Skeletal muscle cell (primary cell): ENCODE measurements at regions not wholly inside any gene's neighbourhood (a gene's known extent, or its start where the extent isn't known, plus 50 kb on each side); places are given as distances from the start of the nearest gene placed in this dataset.
"Not testable (repeated sequence)": the region's sequence is repeated elsewhere in the genome, so short reads cannot be mapped to it uniquely, and the experiment has no call there.

ENCODE experiments used
- DNase-seq: peaks from one replicate; pipeline ENCODE4 v3.0.0-alpha.2; 2010; ENCODE audit warnings: low read depth
- H3K4me3 ChIP-seq: 2 replicates; pipeline ENCODE4 v1.5.1; 2011; ENCODE audit warnings: low read depth, mild to moderate bottlenecking, control low read depth, low read length, moderate library complexity

DNA sequence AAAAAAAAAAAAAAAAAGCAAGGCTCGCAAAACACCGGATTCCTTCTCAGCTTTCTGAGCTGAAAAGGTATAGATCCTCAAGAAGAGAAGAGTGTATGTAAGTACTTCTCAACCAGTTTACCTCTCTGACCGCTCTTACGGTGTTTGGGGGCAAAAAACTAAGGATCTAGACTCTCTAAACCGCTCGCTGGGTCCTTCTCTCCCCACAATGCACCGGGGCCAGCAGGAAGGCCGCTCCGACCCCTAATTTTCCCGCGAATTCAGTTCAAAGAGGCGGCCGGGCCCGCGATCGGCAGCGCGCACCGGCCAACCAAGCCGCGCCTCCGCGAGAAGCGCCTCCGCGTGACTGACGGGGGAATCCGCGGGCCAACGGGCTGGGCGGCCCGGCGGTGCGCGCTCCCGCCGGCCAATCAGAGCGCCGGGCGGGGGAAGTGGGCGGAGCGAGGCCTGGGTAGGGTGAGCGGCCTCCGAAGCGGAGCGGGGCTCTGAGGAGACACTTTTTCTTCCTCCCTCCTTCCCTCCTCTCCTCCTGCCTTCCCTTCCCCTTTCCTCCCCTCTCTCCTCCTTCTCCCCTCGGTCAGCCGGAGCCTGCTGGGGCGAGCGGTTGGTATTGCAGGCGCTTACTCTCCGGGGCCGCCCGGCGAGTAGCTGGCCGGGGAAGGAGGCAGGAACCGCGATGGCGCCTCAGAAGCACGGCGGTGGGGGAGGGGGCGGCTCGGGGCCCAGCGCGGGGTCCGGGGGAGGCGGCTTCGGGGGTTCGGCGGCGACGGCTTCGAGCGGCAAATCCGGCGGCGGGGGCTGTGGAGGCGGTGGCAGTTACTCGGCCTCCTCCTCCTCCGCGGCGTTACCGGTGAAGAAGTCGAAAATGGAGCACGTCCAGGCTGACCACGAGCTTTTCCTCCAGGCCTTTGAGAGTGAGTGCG is 93.0 kb downstream of the CRLF3 start:
- DNase-seq, result peak; percentile 29
- H3K4me3 ChIP-seq, result peak overlapping the region; percentile 54

DNA sequence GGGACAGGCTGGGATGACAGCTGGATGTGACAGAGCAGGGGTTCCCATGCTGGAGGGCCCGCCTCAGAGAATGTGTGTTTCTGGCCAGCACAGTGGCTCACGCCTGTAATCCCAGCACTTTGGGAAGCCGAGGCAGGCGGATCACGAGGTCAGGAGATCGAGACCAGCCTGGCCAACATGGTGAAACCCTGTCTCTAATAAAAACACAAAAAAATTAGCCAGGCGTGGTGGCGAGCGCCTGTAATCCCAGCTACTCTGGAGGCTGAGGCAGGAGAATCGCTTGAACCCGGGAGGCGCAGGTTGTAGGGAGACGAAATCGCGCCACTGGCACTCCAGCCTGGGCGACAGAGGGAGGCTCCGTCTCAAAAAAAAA is 93.7 kb downstream of the CRLF3 start:
- H3K4me3 ChIP-seq, result peak overlapping the region; percentile 36
- not testable (repeated sequence) for DNase-seq

DNA sequence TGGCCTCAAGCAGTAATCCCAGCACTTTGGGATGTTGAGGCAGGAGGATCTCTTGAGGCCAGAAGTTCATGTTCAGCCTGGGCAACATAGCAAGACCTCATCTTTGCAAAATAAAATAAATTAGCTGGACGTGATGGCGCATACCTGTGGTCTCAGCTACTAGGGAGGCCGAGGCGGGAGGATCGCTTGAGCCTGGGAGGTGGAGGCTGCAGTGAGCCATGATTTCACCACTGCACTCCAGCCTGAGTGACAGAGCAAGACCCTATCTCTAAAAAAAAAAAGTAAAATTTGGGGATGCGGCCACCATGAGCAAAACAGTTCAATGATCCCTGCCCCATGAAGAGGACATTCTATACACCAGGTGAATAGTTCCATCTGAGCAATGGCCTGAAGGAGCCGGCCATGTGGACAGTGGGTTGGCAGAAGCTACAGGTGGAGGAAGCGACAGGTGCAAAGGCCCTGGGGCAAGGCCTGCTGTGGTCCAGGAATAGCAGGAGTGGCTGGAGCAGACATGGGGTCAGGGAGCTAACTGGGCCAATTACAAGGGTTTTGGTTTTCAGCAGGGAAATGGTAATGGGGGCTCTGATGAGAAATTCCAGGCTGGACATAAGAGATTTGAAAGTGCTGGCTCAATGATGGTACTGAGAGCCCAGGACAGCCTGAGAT is 94.2 kb downstream of the CRLF3 start:
- not testable (repeated sequence) for DNase-seq, H3K4me3 ChIP-seq

DNA sequence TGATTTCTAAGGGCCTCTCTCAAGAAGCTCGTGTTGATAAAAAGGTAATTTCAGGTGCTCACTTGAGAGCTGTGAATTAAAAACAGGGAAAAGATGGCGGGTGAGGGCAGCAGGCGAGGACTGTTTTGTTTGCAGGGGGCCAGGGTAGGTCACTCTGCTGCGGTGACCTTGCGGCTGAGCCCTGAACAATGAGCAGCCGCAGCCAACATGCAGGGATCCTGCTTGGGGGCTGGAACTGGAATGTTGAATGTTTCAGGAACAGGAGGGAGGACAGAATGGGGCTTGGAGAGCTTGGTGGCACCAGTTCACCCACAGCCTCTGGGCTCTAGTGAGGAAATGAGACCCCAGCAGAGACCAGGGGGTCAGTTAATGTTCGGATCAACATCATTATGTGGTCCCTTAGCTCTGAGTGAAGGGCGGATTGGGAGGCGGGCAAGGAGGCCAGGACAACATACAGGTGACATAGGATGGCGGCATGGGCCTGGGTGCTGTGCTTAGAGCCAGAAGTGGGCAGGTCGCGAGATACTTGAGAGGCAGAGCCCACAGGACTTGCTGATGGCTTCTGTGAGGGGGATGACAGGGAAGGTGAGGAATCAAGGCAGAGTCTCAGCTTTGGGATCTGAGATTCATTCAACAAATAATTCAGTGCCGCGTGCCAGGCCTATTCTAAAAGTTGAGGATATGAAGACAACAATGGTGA is 94.9 kb downstream of the CRLF3 start:
- DNase-seq, H3K4me3 ChIP-seq: not testable (repeated sequence)

DNA sequence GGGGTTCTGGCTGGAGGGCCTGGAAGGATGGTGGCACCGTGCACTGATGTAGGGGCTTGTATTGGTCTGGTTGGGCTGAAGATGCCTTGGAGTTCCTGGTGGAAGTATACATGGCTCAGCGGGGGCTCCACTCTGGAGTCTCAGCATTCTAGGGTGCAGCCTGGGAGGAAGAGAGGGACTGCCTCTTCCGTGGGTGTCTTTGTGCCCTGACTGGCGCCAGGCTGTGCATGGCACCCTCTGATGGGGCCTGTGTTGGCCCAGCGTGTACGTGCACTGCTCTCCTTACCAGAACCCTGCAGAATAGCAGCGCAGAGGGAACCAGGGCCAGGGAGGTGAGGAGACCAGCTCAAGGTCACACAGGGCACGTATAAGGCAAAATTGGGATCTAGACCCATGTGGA is 97.0 kb downstream of the CRLF3 start:
- not testable (repeated sequence) for DNase-seq, H3K4me3 ChIP-seq

DNA sequence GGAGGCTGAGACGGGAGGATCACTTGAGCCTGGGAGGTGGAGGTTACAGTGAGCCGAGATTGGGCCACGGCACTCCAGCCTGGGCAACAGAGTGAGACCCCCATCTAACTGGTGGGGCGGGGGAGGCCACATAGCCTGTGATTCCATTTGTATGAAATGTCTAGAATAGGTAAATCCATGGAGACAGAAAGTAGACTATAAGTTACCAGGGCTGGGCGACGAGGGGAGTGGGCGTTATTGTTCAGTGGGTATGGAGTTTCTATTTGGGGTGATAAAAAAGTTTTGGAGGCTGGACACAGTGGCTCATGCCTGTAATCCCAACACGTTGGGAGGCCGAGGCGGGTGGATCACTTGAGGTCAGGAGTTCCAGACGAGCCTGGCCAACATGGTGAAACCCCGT is 97.8 kb downstream of the CRLF3 start:
- not testable (repeated sequence) for H3K4me3 ChIP-seq, DNase-seq

DNA sequence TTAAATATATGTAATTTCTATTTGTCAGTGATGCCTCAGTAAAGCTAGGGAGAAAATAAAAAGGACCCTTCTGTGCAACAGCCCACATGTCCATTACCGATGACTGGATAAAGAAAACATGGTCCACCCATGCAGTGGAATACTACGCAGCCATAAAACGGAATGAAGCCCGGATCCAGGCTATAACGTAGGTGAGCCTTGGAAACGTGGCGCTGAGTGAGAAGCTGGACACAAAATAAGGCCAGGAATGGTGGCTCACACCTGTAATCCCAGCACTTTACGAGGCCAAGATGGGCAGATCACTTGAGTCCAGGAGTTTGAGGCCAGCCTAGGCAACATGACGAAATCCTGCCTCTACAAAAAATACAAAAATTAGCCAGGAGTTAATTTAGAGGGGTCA is 98.2 kb downstream of the CRLF3 start:
- H3K4me3 ChIP-seq, DNase-seq: not testable (repeated sequence)

DNA sequence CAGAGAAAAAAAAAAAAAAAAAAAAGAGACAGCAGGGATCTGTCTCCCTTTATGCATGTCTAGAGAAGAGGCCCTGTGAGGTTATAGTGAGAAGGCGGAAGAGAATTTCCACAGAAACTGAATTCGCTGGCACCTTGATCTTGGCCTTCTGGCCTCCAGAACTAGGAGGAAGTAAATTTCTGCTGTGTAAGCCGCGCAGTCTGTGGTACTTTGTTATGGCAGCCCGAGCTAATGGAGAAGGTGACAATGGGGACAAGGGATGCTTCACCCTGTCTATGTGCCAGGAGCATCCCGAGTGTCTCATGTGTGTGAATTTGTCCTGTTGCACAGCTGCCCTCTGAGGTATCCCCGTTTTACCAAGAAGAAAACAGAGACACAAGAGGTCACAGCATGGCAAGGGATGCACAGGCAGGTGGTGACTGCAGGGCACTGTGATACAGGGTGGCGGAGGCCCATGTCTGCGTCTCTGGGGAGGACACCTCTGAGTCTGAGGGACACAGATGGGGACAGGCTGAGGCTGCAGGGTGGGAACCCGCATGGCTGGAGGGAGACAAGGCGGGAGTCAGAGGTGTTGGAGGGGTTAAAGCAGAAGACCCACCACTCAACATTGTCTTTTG is 100.3 kb downstream of the CRLF3 start:
- DNase-seq, H3K4me3 ChIP-seq: not testable (repeated sequence)

DNA sequence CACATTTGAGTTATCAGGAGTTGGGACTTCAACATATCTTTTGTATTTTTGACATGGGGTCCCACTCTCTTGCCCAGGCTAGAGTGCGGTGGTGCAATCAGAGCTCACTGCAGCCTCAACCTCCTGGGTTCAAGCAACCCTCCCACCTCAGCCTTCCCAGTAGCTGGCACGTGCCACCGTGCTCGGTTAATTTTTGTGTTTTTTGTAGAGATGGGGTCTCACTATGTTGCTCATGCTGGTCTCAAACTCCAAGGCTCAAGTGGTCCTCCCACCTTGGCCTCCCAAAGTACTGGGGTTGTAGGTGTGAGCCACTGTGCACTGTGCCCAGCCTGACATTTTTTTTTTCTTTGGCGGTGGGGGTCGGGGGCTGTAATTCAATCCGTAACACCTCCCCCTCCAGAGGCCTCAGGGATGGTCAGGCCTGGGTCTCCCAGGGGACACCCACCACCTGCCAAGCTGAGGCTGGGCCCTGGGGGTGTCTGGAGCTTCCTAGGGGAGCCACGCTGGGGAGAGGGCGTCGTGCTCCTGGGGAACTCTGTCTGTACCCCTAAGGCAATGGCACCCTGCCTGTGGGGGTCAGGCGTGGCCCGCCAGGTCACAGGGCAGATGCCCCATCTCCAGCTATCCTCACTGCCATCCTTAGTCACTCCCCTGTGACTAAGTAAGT is 102.2 kb downstream of the CRLF3 start:
- DNase-seq, H3K4me3 ChIP-seq: not testable (repeated sequence)

DNA sequence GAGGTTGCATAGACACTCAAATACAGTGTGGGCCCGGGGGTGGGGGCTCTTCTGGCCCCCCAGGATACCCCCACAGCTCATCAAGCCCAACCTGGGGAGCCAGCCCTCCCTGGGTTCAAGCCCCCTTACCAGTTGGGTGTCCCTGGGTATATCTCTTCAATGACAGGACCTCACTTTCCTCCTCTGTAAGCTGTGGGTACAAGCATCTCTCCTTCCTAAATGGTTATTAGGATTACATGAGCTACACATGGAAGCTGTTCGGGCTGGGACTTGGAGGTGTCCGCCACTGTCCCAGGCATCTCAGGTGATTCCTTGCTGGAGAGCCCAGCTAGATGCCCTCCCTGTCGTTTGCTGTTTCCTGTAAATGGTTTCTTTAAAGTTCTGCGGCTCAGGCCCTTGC is 103.5 kb downstream of the CRLF3 start:
- DNase-seq, H3K4me3 ChIP-seq: not testable (repeated sequence)

DNA sequence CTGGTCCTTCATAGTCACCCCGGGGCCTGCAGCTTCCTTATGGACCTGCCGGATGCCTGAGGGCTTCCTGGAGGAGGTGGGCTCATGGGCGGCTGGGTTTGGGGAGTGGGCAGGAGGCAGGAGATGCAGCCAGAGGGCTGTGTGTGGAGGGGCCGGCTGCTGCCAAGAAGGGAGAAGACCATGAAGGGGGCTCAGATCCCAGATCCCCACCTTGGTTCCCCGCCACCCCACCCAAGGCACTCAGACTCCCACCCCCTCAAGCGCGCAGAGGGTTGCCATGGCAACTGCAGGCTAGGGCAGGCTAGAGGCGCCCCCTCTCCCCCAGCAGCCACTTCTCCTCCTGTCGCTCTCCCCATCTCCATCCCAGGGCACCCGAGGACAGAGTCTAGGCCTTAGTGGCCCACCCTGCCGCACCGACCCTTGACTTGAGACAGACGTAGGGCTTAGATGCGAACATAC is 104.5 kb downstream of the CRLF3 start:
- H3K4me3 ChIP-seq, result no peak overlapping the region
- DNase-seq, result no peak

DNA sequence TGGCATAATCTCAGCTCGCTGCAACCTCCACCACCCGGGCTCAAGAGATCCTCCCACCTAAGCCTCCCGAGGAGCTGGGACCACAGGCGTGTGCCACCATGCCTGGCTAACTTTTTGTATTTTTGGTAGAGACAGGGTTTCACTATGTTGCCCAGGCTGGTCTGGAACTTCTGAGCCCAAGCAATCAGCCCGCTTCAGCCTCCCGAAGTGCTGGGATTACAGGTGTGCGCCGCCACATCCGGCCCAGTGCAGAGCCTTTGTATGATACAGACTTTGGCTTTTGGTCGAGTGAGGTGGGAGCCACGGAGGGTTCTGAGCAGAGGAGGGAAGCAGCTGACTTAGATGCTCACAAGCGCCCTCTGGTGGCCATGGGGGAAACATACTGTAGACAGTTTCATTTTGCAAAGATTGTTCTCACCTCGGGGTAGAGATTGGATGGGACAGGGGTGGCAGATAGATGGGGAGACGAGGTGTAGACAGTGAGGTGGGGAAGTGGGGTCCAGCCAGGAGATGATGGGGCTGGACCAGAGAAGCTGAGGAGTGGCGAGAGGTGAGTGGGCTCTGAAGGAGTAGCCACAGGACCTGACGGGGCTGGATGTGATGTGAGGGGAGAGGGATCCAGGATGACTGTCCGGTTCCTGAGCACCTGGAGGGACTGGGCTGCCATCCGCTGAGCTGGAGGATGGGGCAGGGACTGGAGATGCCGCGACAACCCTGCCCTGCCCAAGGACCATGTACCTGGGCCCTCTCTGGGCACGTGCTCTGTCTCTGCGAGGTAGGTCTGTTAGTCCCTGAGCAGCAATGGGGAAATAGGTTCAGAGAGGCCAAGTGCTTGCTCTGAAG is 105.1 kb downstream of the CRLF3 start:
- not testable (repeated sequence) for H3K4me3 ChIP-seq, DNase-seq

DNA sequence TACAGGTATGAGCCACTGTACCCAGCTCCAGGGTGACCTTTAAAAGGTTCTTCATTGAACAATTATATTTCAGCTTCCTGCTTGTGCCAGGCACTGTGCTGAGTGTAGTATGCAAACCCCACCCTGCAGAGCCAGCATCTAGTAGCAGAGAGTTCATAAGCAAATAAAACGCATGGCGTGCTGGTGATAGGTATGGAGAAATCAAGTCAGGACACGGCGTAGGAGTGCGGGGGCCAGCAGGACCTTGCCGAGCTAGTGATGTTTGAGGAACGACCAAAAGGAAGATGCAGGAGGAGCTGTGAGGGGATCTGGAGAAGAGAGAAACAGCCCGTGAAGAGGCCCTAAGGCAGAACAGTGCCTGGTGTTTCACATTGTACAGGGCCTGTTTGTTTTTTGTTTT is 105.8 kb downstream of the CRLF3 start:
- not testable (repeated sequence) for DNase-seq, H3K4me3 ChIP-seq

DNA sequence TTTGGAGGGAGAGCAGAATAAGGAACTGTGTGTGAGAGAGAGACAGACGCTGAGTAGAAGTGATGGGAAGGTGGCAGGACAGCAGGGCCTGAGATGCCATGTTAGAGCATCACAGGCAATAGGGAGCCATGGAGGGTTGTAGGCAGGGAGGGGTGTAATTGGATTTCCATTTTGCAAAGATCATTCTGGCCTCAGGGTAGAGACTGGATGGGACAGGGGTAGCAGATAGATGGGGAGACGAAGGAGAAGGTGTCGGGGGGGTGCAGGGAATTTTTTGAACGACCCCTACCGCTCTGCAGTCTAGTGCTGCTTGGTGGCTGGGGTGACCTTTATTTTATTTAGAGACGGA is 106.4 kb downstream of the CRLF3 start:
- not testable (repeated sequence) for DNase-seq, H3K4me3 ChIP-seq

DNA sequence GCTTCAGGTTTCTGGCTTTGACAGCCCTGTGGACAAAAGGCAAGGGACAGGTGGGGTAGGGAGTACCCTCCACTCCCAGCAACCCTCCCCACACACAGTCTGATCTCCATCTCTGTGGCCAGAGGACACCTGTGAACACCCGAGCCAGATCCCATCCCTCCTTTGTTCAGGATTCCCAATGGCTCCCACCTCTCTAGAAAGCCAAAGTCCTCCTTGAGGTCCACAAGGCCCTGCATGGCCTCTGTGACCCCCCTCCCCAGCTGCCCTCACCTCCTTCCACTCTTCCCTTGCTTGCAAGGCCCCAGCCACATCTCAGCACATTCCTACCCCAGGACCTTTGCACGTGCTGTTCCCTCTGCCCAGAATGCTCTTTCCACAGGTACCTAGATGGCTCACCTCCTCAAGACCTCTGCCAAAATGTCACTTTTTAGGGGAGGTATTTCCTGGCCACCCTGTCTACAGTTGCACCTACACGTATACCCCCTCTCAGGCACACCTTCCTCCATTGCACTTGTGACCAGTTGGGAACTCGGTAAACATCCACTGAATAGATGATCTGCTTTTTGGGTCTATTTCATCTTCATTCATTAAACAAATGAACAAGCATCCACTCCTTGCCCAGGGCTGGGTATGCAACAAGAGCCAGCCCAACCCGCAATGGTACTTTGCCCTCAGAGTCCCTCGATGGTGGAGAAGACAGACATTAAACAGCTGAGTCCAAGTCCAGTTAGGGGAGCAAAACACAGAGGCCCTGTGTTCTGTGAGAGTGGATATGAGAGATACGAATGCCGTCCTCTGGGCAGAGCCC is 107.0 kb downstream of the CRLF3 start:
- DNase-seq, result no peak
- H3K4me3 ChIP-seq, result no peak overlapping the region

DNA sequence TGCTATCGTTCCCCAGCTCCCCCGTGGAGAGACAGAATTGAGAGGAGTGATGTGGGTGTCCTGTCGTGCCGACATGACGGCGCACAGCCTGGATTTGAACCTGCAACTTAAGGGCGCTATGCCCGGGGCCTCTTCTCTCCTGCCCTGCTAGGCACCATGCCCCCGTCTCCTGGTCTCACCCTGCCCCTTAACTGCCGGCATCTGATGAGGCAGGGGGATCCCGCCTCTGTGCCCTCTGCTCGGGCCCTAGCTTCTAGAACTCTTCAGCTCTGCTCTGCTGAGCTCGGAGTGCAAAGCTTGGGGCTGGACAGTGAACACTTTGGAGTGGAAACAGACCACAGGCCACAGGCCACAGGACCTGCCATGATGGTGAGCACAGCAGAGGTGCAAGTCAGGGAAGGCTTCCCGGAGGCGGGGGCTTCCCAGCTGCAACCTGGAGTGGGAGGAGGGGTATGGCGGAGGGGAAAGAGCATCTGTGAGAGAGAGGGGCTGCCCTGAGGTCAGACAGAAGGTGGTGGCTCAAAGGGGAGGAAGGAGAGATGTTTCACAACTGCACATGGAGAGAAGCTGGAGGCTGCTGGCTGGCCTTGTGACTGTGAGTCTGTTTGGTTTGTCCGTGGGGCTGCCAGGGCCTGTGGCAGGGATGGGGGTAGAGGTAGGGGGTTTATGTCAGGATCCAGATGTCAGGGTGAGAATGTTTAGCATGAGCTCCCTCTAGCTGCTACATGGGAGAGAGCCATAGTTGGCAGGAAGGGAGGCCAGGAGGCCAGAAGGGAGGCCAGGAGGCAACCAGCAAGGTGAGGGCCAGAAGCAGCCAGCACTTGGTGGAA is 107.8 kb downstream of the CRLF3 start:
- DNase-seq, result no peak
- H3K4me3 ChIP-seq, result no peak overlapping the region
